ENCODE measurements at regions not wholly inside any gene's neighbourhood (a gene's known extent, or its start where the extent isn't known, plus 50 kb on each side); places are given as distances from the start of the nearest gene placed in this dataset.

DNA sequence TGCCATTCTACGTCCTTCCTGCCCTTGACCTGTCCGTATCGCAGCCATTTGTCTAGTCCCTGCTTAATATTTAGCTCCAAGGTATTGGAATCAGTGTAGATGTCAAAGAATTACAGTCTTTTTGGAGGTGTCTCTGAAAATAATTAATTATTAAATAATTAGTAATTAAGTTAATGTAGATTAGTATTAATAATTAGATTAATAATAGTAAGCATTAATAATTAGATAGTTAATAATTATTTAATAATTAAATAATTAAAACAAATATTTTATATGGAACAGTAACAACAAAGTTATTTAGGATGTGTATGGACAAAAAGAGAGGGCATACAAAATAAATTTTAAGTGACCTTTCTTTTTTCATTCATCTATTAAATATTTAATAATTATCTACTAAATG lies 639.6 kb downstream of the AACS start:
- DNase-seq (ENCODE audit: extremely low read depth, low read depth, low spot score), result no peak

- no peak for DNase-seq (ENCODE audit: extremely low read depth, low read depth, low spot score)
Measured at GRCh38 chr12:125720961-125721360, 655.7 kb downstream of the AACS start.

GRCh38 chr12:125734137-125734536 lies 668.9 kb downstream of the AACS start:
- no peak for DNase-seq (ENCODE audit: extremely low read depth, low read depth, low spot score)

- DNase-seq (ENCODE audit: extremely low read depth, low read depth, low spot score), result no peak
Measured at GRCh38 chr12:125738211-125738610, 673.0 kb downstream of the AACS start.

- DNase-seq (ENCODE audit: extremely low read depth, low read depth, low spot score), result no peak
Measured at GRCh38 chr12:125742413-125742812, 677.2 kb downstream of the AACS start.

DNA sequence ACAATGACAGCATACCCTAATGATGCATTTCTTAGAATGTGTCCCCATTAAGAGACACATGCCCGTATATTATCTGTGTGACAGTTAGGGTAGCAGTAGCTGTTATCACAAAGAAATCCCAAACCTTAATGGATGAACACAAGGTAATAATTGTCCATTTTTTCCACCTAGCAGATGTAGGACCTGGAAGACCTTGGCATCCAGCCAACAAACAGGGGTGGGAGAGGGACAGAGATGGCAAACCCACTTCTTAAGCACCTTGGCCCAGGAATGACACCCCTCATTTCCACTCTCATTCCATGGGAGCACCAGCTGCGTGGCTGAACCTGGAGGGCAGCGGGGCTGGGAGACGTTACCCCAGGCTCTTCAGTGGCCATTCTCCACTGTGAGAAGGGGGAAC lies 679.0 kb downstream of the AACS start:
- no peak for DNase-seq (ENCODE audit: extremely low read depth, low read depth, low spot score)

GRCh38 chr12:125755512-125755911 lies 690.3 kb downstream of the AACS start:
- no peak for DNase-seq (ENCODE audit: extremely low read depth, low read depth, low spot score)

GRCh38 chr12:125766091-125766490 lies 700.9 kb downstream of the AACS start:
- DNase-seq (ENCODE audit: extremely low read depth, low read depth, low spot score), result no peak

- DNase-seq (ENCODE audit: extremely low read depth, low read depth, low spot score), result no peak
Measured at GRCh38 chr12:125772403-125772802, 707.2 kb downstream of the AACS start.

DNA sequence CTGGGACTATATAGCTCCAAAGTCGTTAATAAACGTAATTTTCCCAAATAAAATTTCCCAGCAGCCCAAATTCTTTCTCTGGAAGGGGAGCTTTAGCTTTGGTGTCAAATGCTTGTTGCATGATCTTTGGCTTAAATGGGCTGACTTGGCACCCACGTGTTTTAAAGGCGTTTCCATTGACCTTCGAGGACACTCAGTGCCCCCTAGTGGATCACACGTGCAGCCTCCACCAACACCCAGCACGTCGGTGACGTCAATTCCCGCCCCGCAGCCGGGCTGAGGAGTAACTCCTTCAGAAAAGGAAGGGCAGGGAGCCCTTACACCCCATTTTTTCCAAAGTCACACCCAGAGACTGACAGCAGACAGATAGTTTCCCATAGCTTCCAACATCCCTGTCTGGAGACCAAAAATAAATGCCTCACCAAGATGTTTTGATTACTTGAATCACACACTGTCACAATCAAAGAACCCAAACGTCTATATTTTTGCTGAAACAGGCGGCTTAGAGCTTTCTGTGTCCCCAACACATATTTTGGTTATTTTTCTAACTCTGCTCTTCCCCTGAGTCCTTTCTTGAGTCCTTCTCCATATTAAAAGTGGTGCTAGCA lies 707.9 kb downstream of the AACS start:
- DNase-seq (ENCODE audit: extremely low read depth, low read depth, low spot score), result no peak

- DNase-seq (ENCODE audit: extremely low read depth, low read depth, low spot score), result no peak
Measured at GRCh38 chr12:125775507-125775906, 710.3 kb downstream of the AACS start.

- no peak for DNase-seq (ENCODE audit: extremely low read depth, low read depth, low spot score)
Measured at GRCh38 chr12:125776212-125776611, 711.0 kb downstream of the AACS start.

DNA sequence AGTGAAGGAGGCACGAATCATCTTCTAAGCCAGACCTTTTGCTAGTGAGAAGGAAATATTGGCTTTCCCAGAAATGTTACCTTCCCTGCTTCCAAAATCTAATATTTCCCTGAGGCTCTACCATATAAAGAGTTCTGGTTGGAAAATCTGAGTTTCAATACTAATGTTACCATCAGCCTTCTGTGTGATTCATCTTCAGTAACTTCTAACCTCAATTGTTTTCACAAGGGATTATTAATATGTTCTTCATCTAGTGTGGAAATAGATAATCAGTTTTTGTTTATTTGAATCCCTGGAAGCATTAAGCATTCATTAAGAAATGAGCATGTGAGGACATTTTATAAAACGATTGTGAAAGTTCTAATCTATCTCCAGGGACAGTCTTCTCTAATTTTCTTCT lies 720.9 kb downstream of the AACS start:
- no peak for DNase-seq (ENCODE audit: extremely low read depth, low read depth, low spot score)

DNA sequence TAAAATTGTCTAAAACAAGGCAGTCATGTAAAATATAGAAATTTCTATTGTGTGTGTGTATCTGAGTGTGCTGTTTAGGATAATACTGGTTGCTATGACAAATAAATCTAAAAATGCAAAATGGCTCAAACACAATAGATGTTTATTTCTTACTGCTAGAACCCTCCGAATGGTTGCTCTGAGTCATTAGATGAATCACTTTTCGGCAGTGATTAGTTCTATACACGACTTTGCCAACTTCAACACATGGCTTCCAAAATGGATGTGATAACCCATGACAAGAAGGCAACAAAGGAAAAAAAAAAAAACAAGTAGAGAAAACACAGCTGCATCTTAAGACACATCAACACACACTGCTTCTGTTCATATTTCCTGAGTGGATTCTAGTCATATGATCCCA lies 729.2 kb downstream of the AACS start:
- no peak for DNase-seq (ENCODE audit: extremely low read depth, low read depth, low spot score)

GRCh38 chr12:125797421-125798175 lies 732.4 kb downstream of the AACS start:
- DNase-seq (ENCODE audit: extremely low read depth, low read depth, low spot score), result no peak

- DNase-seq (ENCODE audit: extremely low read depth, low read depth, low spot score), result no peak
Measured at GRCh38 chr12:125804660-125805059, 739.4 kb downstream of the AACS start.

GRCh38 chr12:125824276-125824675 lies 759.0 kb downstream of the AACS start:
- no peak for DNase-seq (ENCODE audit: extremely low read depth, low read depth, low spot score)

GRCh38 chr12:125835852-125836251 lies 770.6 kb downstream of the AACS start:
- no peak for DNase-seq (ENCODE audit: extremely low read depth, low read depth, low spot score)

DNA sequence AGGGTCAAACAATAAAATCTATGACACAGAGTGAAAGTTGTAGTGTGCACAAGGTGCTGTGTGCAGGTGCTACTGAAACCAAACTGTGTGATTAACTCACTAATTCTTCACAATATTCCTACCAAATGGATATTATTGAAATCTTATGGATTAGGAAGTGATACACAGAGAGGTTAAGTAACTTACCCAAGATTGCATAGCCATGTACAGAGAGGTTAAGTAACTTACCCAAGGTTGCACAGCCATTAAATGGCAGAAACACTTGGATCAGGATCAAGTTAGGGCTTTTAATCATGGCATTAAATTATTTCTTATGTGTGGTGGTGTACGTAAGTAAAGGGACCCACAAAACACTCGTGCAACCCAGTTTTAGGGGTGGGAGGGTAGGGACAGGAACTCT lies 771.4 kb downstream of the AACS start:
- DNase-seq (ENCODE audit: extremely low read depth, low read depth, low spot score), result no peak

DNA sequence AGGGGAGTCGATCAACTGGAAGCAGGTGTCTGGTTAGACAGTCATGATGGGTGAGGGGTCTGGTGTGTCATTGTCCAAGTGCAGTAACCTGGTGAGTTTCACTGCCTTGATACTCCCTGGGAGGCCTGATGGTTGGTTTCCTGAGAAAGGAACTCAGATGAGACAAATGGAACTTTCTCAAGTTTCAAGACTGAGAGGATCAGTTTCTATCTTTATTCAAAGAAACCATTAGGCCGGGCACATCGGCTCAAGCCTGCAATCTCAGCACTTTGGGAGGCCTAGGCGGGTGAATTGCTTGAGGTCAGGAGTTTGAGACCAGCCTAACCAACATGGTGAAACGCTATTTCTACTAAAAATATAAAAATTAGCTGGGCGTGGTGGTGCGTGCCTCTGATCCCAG lies 776.1 kb downstream of the AACS start:
- DNase-seq (ENCODE audit: extremely low read depth, low read depth, low spot score), result no peak

- DNase-seq (ENCODE audit: extremely low read depth, low read depth, low spot score), result no peak
Measured at GRCh38 chr12:125852116-125852515, 786.9 kb downstream of the AACS start.

DNA sequence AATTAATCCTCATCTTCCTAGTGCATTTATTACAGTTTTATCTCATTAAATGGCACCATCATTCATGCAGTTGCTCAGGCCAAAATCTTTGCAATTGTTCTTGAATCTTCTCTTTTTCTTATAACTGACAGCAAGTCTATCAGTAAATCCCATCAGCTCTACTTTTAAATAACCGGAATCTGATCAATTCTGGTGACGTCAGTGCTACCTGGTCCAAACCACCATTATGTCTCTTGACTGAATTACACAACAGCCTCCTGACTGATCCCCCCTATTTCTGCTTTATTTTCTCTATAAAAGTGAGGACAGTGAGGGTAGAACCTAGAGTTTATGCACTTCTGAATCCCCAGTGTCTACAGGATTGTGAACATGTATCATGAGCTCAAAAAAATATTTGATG lies 787.4 kb downstream of the AACS start:
- no peak for DNase-seq (ENCODE audit: extremely low read depth, low read depth, low spot score)

DNA sequence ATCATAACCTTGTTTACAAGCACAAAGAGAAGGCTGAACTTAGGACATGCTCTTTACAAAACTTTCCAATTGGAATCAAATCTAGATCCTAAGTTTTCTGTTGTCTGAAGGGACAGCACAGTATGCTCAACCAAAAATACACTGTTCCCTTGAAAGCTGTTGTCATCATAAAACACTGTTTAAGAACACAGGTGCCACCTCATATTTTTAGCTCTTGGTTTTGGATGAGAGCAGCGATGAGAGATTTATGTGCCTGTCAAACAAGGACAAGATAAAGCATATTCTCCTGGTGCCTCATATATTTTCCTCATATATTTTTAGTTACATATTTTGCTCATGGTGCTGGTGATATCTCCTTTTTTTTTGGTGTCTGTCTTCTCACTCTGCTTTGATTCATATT lies 788.4 kb downstream of the AACS start:
- DNase-seq (ENCODE audit: extremely low read depth, low read depth, low spot score), result no peak

Data from glomerular endothelial cell (primary cell).